Natural killer cell (primary cell): ENCODE measurements at regions not wholly inside any gene's neighbourhood (a gene's known extent, or its start where the extent isn't known, plus 50 kb on each side); places are given as distances from the start of the nearest gene placed in this dataset.

ENCODE experiments used
- ATAC-seq, 3 donors: fragments of 150-1000 bp in 2 of 3; fragments of 200-7000 bp in 1 of 3; cut with Tn5 transposase; 1 replicate in 1 of 3; 2 replicates in 2 of 3; pipeline ENCODE4 v1.10.0; 2021; ENCODE audit warnings: mild to moderate bottlenecking in 2 of 3, moderate library complexity in 2 of 3
- DNase-seq, 2 donors: peaks; one replicate each; pipeline versions ENCODE4 v3.0.0 to v3.0.0-alpha.2; 2013 to 2021; ENCODE audit warnings: mixed read lengths in 1 of 2
- H3K27ac ChIP-seq: one replicate; pipeline ENCODE4 v1.5.1; 2013; ENCODE audit warnings: mild to moderate bottlenecking, low read length
- H3K27me3 ChIP-seq: one replicate; pipeline ENCODE4 v1.6.1; 2013; ENCODE audit warnings: low read length; ENCODE audit not compliant: control insufficient read depth, insufficient read depth
- H3K36me3 ChIP-seq: one replicate; pipeline ENCODE4 v1.6.1; 2013; ENCODE audit warnings: low read length; ENCODE audit not compliant: control insufficient read depth, insufficient read depth
- H3K4me1 ChIP-seq: one replicate; pipeline ENCODE4 v1.6.1; 2013; ENCODE audit warnings: low read length; ENCODE audit not compliant: control insufficient read depth, insufficient read depth
- H3K4me3 ChIP-seq: one replicate; pipeline ENCODE4 v1.5.1; 2013; ENCODE audit warnings: low read length
- H3K9me3 ChIP-seq: one replicate; pipeline ENCODE4 v1.6.1; 2013; ENCODE audit warnings: low read length; ENCODE audit not compliant: control insufficient read depth, insufficient read depth
- H3K27ac Mint-ChIP-seq, 2 donors: one replicate each; pipeline ENCODE4 v1.8.0; 2022; ENCODE audit warnings: mild to moderate bottlenecking in 2 of 2, mixed read lengths in 2 of 2, moderate library complexity in 1 of 2
- H3K27me3 Mint-ChIP-seq, 2 donors: one replicate each; pipeline ENCODE4 v1.8.0; 2022; ENCODE audit warnings: low read depth in 2 of 2, mixed read lengths in 2 of 2
- H3K36me3 Mint-ChIP-seq: one replicate; pipeline ENCODE4 v1.8.0; 2022; ENCODE audit warnings: mixed read lengths
- H3K4me1 Mint-ChIP-seq, 2 donors: one replicate each; pipeline ENCODE4 v1.8.0; 2022; ENCODE audit warnings: mixed read lengths in 2 of 2
- H3K4me3 Mint-ChIP-seq: one replicate; pipeline ENCODE4 v1.8.0; 2022; ENCODE audit warnings: mild to moderate bottlenecking, moderate library complexity, mixed read lengths
- H3K9me3 Mint-ChIP-seq, 2 donors: one replicate each; pipeline ENCODE4 v1.8.0; 2022; ENCODE audit warnings: mixed read lengths in 2 of 2
- WGBS: methylation state at CpG from one replicate; pipeline ENCODE4 v1.1.7; 2013; ENCODE audit warnings: missing lambda C conversion rate; ENCODE audit not compliant: insufficient coverage; 5-methylcytosine and 5-hydroxymethylcytosine counted together
- intact Hi-C: fragments of 100-400 bp; cut with micrococcal nuclease; formaldehyde crosslinking; loops from one replicate; pipeline ENCODE4 v1.14.2; 2022
- TF ChIP-seq, protein P1 (sequence below): fragments of 200-600 bp; IDR thresholded peaks from one replicate; pipeline ENCODE4 v1.8.0; 2022; ENCODE audit warnings: antibody characterized with exemption

DNA sequence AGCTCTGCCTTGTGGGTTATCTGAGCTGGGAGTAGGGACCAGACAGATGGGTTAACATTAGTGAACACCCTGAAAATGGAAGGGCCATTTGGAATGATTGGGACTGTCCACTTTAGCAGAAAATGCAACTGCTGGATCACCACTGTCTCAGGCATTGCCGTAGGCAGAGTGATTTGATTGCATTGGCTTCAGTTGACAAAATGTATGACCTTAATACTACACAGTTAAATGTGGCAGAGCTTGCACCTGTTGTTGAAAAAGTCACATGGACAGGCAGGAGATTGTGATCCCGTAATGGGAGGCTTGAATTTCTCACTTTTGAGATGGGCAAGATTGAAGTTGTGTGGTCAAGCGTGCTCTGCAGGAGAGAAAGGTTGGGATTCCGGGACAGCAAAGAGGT, 166.5 kb upstream of the PUDP start:
- Mint-ChIP-seq H3K9me3 (peaks cover 0 to 2% of the 10 kb centered on the region in 2 donors), H3K4me1 (no peaks in the 10 kb centered on the region), H3K27ac (no peak overlapping the region), H3K27me3 (no peaks in the 10 kb centered on the region), H3K36me3 (no peaks in the 10 kb centered on the region), H3K4me3 (no peak overlapping the region)
- Histone ChIP-seq H3K9me3 (no peaks in the 10 kb centered on the region), H3K36me3 (no peaks in the 10 kb centered on the region), H3K4me1 (no peaks in the 10 kb centered on the region), H3K27ac (no peak overlapping the region), H3K4me3 (no peak overlapping the region), H3K27me3 (no peaks in the 10 kb centered on the region)
- DNase-seq (no peak), ATAC-seq (no peak)
- TF ChIP-seq, protein P1, sequence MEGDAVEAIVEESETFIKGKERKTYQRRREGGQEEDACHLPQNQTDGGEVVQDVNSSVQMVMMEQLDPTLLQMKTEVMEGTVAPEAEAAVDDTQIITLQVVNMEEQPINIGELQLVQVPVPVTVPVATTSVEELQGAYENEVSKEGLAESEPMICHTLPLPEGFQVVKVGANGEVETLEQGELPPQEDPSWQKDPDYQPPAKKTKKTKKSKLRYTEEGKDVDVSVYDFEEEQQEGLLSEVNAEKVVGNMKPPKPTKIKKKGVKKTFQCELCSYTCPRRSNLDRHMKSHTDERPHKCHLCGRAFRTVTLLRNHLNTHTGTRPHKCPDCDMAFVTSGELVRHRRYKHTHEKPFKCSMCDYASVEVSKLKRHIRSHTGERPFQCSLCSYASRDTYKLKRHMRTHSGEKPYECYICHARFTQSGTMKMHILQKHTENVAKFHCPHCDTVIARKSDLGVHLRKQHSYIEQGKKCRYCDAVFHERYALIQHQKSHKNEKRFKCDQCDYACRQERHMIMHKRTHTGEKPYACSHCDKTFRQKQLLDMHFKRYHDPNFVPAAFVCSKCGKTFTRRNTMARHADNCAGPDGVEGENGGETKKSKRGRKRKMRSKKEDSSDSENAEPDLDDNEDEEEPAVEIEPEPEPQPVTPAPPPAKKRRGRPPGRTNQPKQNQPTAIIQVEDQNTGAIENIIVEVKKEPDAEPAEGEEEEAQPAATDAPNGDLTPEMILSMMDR, result no peak
- intact Hi-C loops, result no loop called here
- WGBS, result 92% methylated on average over 4 of the region's 4 CpGs

DNA sequence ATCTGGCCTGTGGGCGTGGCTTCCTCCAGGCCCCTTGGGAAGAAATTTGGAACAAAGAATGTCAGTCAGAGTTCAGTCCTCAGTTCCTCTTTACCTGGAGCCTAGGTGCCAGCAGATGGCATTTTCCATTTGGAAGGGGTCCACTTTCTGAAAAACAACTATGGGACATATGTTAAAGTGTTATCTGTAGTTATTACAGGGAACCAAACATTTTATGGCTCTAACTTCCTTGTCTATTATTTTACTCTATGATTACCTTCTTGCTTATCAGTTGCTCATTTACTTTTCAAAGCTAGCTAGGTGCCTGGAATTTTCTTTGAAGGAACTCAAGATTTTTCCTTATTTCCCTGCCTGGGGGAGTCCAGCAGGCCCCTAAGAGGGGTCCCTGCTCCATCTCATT, 159.8 kb upstream of the PUDP start:
- peaks cover 0 to under 1% of the 10 kb centered on the region in 2 donors for H3K9me3 Mint-ChIP-seq
- TF ChIP-seq, protein P1, result no peak
- no peaks in the 10 kb centered on the region for H3K27me3 Mint-ChIP-seq
- WGBS, result 83% methylated on average over 1 of the region's 1 CpG
- no peaks in the 10 kb centered on the region for H3K4me1 Mint-ChIP-seq
- DNase-seq, result no peak
- ATAC-seq, result no peak
- intact Hi-C loops, result no loop called here
- Histone ChIP-seq H3K9me3 (no peaks in the 10 kb centered on the region), H3K4me1 (no peaks in the 10 kb centered on the region), H3K27me3 (no peaks in the 10 kb centered on the region), H3K4me3 (no peak overlapping the region), H3K36me3 (no peaks in the 10 kb centered on the region), H3K27ac (no peak overlapping the region)
- no peak overlapping the region for H3K4me3 Mint-ChIP-seq
- no peak overlapping the region for H3K27ac Mint-ChIP-seq
- H3K36me3 Mint-ChIP-seq, result peaks cover 8% of the 10 kb centered on the region

DNA sequence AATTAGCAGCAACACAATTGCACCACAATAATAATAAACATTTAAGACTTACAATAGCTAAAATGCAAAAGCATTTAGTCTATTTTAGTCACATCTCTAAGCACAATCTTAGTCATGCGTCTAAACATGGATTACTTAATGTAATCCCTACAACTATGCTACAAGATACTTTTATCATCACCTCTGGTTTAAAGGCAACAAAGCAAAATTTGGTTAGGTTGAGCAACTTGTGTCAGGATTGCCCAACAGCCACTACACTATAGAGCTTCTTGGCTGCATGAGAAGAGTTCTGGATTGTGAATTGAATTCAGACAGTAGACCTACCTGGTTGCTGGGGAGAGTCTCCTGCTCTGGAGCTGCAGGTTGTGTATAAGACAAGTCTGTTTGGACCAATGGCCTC, 146.5 kb upstream of the PUDP start:
- Histone ChIP-seq H3K4me3 (no peak overlapping the region), H3K27me3 (no peaks in the 10 kb centered on the region), H3K9me3 (no peaks in the 10 kb centered on the region), H3K4me1 (no peaks in the 10 kb centered on the region), H3K36me3 (no peaks in the 10 kb centered on the region), H3K27ac (no peak overlapping the region)
- Mint-ChIP-seq H3K27me3 (no peaks in the 10 kb centered on the region), H3K27ac (no peak overlapping the region), H3K9me3 (no peaks in the 10 kb centered on the region), H3K4me3 (no peak overlapping the region), H3K36me3 (peaks cover 6% of the 10 kb centered on the region), H3K4me1 (no peaks in the 10 kb centered on the region)
- ATAC-seq, result no peak
- TF ChIP-seq, protein P1, result no peak
- intact Hi-C loops, result no loop called here
- no peak for DNase-seq
- 80% methylated on average over 1 of the region's 1 CpG for WGBS

- Mint-ChIP-seq H3K27me3 (no peaks in the 10 kb centered on the region), H3K27ac (no peak overlapping the region), H3K36me3 (no peaks in the 10 kb centered on the region), H3K4me3 (no peak overlapping the region), H3K4me1 (no peaks in the 10 kb centered on the region), H3K9me3 (no peaks in the 10 kb centered on the region)
- Histone ChIP-seq H3K4me1 (no peaks in the 10 kb centered on the region), H3K9me3 (no peaks in the 10 kb centered on the region), H3K36me3 (no peaks in the 10 kb centered on the region), H3K27me3 (no peaks in the 10 kb centered on the region), H3K27ac (no peak overlapping the region), H3K4me3 (no peak overlapping the region)
- ATAC-seq, result no peak
- DNase-seq, result no peak
- intact Hi-C loops, result no loop called here
- TF ChIP-seq, protein P1, result no peak
- WGBS, result 92% methylated on average over 2 of the region's 6 CpGs
Measured at GRCh38 chrX:7286168-7286837, 138.3 kb upstream of the PUDP start.
